CD14-positive monocyte (primary cell): ENCODE measurements at regions not wholly inside any gene's neighbourhood (a gene's known extent, or its start where the extent isn't known, plus 50 kb on each side); places are given as distances from the start of the nearest gene placed in this dataset.

Experiments used
- DNase-seq, 3 donors: peaks; one replicate each; pipeline ENCODE4 v3.0.0-alpha.2; 2011 to 2022
- H2AFZ ChIP-seq: 2 replicates; pipeline ENCODE4 v1.6.0; 2012; ENCODE audit warnings: mild to moderate bottlenecking, low read depth, low read length, inconsistent platforms; ENCODE audit not compliant: insufficient read depth, poor library complexity, severe bottlenecking
- H3K27ac ChIP-seq, 2 donors: 1 replicate in 1 of 2; 2 replicates in 1 of 2; pipeline ENCODE4 v1.5.1; 2012 to 2013; ENCODE audit warnings: low read length in 2 of 2, control low read depth in 1 of 2, inconsistent platforms in 1 of 2, low read depth in 1 of 2, mild to moderate bottlenecking in 1 of 2
- H3K27me3 ChIP-seq, 2 donors: one replicate each; pipeline versions ENCODE4 v1.6.0 to v1.6.1; 2011 to 2013; ENCODE audit warnings: low read length in 2 of 2; ENCODE audit not compliant: control insufficient read depth in 2 of 2, insufficient read depth in 2 of 2
- H3K36me3 ChIP-seq, 2 donors: replicated peaks in 1 of 2; 1 replicate in 1 of 2; 2 replicates in 1 of 2; pipeline versions ENCODE4 v1.5.1 to v1.6.1; 2012 to 2013; ENCODE audit warnings: low read length in 2 of 2, control low read depth in 1 of 2, inconsistent platforms in 1 of 2, mild to moderate bottlenecking in 1 of 2; ENCODE audit not compliant: insufficient read depth in 2 of 2, control insufficient read depth in 1 of 2
- H3K4me1 ChIP-seq, 2 donors: 1 replicate in 1 of 2; 2 replicates in 1 of 2; pipeline versions ENCODE4 v1.5.1 to v1.6.1; 2012 to 2013; ENCODE audit warnings: low read length in 2 of 2, control low read depth in 1 of 2, inconsistent platforms in 1 of 2, mild to moderate bottlenecking in 1 of 2, moderate library complexity in 1 of 2; ENCODE audit not compliant: insufficient read depth in 2 of 2, control insufficient read depth in 1 of 2
- H3K4me2 ChIP-seq: replicated peaks from 2 replicates; pipeline ENCODE3; 2012; ENCODE audit warnings: low read length, moderate library complexity, mild to moderate bottlenecking; ENCODE audit not compliant: poor library complexity, severe bottlenecking; ENCODE audit errors: extremely low read depth
- H3K4me3 ChIP-seq, 3 experiments: fragments of 200-600 bp in 1 of 3; sonication (generic) in 1 of 3; replicated peaks in 1 of 3; 1 replicate in 2 of 3; 2 replicates in 1 of 3; pipeline ENCODE4 v1.5.1; 2011 to 2013; ENCODE audit warnings: low read length in 3 of 3, mild to moderate bottlenecking in 3 of 3, control low read depth in 2 of 3, low read depth in 2 of 3, inconsistent platforms in 1 of 3, moderate library complexity in 1 of 3
- H3K79me2 ChIP-seq: 2 replicates; pipeline ENCODE4 v1.6.0; 2012; ENCODE audit warnings: mild to moderate bottlenecking, control low read depth, inconsistent platforms, low read length, moderate library complexity; ENCODE audit not compliant: insufficient read depth
- H3K9ac ChIP-seq: 2 replicates; pipeline ENCODE4 v1.6.0; 2017; ENCODE audit warnings: low read length, mild to moderate bottlenecking; ENCODE audit not compliant: insufficient read depth, poor library complexity, severe bottlenecking
- H3K9me3 ChIP-seq, 2 donors: replicated peaks in 1 of 2; 1 replicate in 1 of 2; 2 replicates in 1 of 2; pipeline versions ENCODE4 v1.5.1 to v1.6.1; 2012 to 2013; ENCODE audit warnings: low read length in 2 of 2, control low read depth in 1 of 2; ENCODE audit not compliant: control insufficient read depth in 1 of 2, insufficient read depth in 1 of 2
- H4K20me1 ChIP-seq: 2 replicates; pipeline ENCODE4 v1.6.0; 2012; ENCODE audit warnings: mild to moderate bottlenecking, low read length, control low read depth, moderate library complexity; ENCODE audit not compliant: insufficient read depth
- H3K27ac Mint-ChIP-seq, 7 donors: one replicate each; pipeline ENCODE4 v1.8.0; 2020; ENCODE audit warnings: mild to moderate bottlenecking in 7 of 7, mixed read lengths in 7 of 7, moderate library complexity in 6 of 7, inconsistent platforms in 2 of 7
- H3K27me3 Mint-ChIP-seq, 3 donors: one replicate each; pipeline ENCODE4 v1.8.0; 2021 to 2022; ENCODE audit warnings: low read depth in 3 of 3, mild to moderate bottlenecking in 3 of 3, mixed read lengths in 3 of 3, moderate library complexity in 3 of 3, inconsistent platforms in 1 of 3
- H3K36me3 Mint-ChIP-seq, 2 donors: one replicate each; pipeline ENCODE4 v1.8.0; 2020; ENCODE audit warnings: mixed read lengths in 2 of 2, inconsistent platforms in 1 of 2, mild to moderate bottlenecking in 1 of 2
- H3K4me1 Mint-ChIP-seq: one replicate; pipeline ENCODE4 v1.8.0; 2020; ENCODE audit warnings: mild to moderate bottlenecking, mixed read lengths
- H3K4me3 Mint-ChIP-seq, 2 donors: one replicate each; pipeline ENCODE4 v1.8.0; 2020; ENCODE audit warnings: mild to moderate bottlenecking in 2 of 2, mixed read lengths in 2 of 2, moderate library complexity in 1 of 2
- H3K9me3 Mint-ChIP-seq, 7 donors: one replicate each; pipeline ENCODE4 v1.8.0; 2020 to 2022; ENCODE audit warnings: mixed read lengths in 7 of 7, mild to moderate bottlenecking in 6 of 7, moderate library complexity in 6 of 7, inconsistent platforms in 2 of 7
- CTCF ChIP-seq: fragments of 200-600 bp; IDR thresholded peaks from one replicate; pipeline ENCODE4 v1.8.0; 2022; ENCODE audit warnings: antibody characterized with exemption, mild to moderate bottlenecking
- WGBS: methylation state at CpG from one replicate; pipeline ENCODE4 v1.1.5; 2013; ENCODE audit warnings: missing lambda C conversion rate; ENCODE audit not compliant: insufficient coverage; 5-methylcytosine and 5-hydroxymethylcytosine counted together
- intact Hi-C, 2 donors: fragments of 100-400 bp; cut with micrococcal nuclease; formaldehyde crosslinking; loops; one replicate each; pipeline versions ENCODE4 v1.15.0 to v1.15.1; 2023

GRCh38 chr1:30402031-30402430 is 321.4 kb downstream of the MATN1 start:
- H3K27ac ChIP-seq: no peak overlapping the region
- H3K4me1 ChIP-seq: no peaks in the 10 kb centered on the region
- no peak overlapping the region for H2AFZ ChIP-seq
- Mint-ChIP-seq H3K4me3 (no peak overlapping the region), H3K27me3 (peaks cover 3 to 12% (median 4%) of the 10 kb centered on the region in 3 donors), H3K36me3 (no peaks in the 10 kb centered on the region), H3K9me3 (no peaks in the 10 kb centered on the region), H3K4me1 (no peaks in the 10 kb centered on the region), H3K27ac (no peak overlapping the region)
- no peaks in the 10 kb centered on the region for H3K79me2 ChIP-seq
- DNase-seq: no peak
- intact Hi-C loops: no loop called here
- no peak overlapping the region for H3K4me3 ChIP-seq
- no peak overlapping the region for H3K9ac ChIP-seq
- TF ChIP-seq CTCF: no peak
- H3K9me3 ChIP-seq: no peaks in the 10 kb centered on the region
- 93% methylated on average over 2 of the region's 2 CpGs for WGBS
- H3K4me2 ChIP-seq: no peak overlapping the region
- H4K20me1 ChIP-seq: no peaks in the 10 kb centered on the region
- H3K27me3 ChIP-seq: no peaks in the 10 kb centered on the region
- no peaks in the 10 kb centered on the region for H3K36me3 ChIP-seq

- H3K9ac ChIP-seq: no peak overlapping the region
- no peak for TF ChIP-seq CTCF
- Mint-ChIP-seq H3K4me3 (no peak overlapping the region), H3K9me3 (no peaks in the 10 kb centered on the region), H3K36me3 (no peaks in the 10 kb centered on the region), H3K27ac (no peak overlapping the region), H3K27me3 (peaks cover 2 to 7% (median 5%) of the 10 kb centered on the region in 3 donors), H3K4me1 (no peaks in the 10 kb centered on the region)
- H3K9me3 ChIP-seq: no peaks in the 10 kb centered on the region
- H4K20me1 ChIP-seq: no peaks in the 10 kb centered on the region
- intact Hi-C loops: no loop called here
- H2AFZ ChIP-seq: no peak overlapping the region
- no peak overlapping the region for H3K4me3 ChIP-seq
- no CpG with 5 or more reads among the region's 4 CpGs for WGBS
- no peaks in the 10 kb centered on the region for H3K36me3 ChIP-seq
- no peak for DNase-seq
- no peaks in the 10 kb centered on the region for H3K27me3 ChIP-seq
- H3K4me1 ChIP-seq: no peaks in the 10 kb centered on the region
- H3K27ac ChIP-seq: no peak overlapping the region
- H3K4me2 ChIP-seq: no peak overlapping the region
- no peaks in the 10 kb centered on the region for H3K79me2 ChIP-seq
Observed at GRCh38 chr1:30400507-30400906, 322.9 kb downstream of the MATN1 start.
